ENCODE measurements at regions not wholly inside any gene's neighbourhood (a gene's known extent, or its start where the extent isn't known, plus 50 kb on each side); places are given as distances from the start of the nearest gene placed in this dataset.

DNA sequence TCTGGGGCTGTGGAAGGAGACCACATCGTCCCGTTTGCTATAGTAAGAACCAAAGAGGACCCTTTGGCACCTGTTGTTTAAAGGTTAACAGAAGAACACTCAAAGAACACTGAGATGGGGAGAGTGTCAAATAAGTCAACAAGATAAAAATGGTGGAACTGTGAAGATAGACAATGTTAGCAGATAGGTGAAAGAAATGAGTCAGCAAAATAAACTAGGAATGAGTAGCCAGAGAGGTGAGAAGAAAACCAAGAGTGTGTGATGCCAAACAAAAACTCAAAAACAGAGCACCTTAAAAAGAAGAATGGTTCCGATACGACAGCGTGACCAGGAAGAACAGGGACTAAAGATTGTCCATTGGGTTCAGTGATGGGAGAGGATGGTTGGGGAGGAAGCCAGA, 74.7 kb upstream of the PIWIL1 start:
- DNase-seq: no peak

DNA sequence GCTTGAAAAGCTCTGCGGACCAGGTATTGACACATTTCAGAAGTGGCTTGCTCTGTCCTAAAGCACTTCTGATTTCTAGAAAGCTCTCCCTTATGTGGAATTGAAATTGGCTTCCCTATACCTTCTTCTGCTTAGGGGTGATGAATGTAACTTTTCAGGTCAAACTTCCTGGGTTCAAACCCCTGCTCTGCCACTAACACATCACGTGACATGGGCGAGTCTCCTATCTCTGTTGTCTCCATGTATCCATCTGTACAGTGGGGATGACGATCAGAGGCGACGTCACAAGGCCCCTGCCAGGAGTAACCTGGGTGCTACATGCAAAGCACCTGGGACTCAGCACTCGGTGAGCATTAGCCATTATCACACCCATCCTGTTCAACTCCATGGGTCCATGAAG, 73.7 kb upstream of the PIWIL1 start:
- DNase-seq: no peak

DNA sequence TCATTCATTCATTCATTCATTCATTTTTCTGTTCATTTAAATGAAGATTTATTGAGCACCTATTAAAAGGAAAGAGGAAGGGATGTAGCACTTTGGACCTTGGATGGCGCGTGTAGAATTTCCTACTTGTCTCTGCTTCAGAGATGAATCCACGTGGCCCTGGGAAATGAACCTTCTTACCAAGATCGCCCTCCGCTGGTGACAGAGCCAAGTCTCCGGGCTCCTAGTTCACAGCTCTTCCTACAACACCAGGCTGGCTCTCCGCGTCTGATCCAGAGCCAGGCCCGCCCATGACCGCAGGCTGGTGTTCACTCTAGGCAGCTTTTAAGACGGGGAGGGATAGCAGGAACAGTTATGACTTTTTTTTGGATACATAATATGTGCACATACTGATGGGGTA, 70.9 kb upstream of the PIWIL1 start:
- DNase-seq: no peak

DNA sequence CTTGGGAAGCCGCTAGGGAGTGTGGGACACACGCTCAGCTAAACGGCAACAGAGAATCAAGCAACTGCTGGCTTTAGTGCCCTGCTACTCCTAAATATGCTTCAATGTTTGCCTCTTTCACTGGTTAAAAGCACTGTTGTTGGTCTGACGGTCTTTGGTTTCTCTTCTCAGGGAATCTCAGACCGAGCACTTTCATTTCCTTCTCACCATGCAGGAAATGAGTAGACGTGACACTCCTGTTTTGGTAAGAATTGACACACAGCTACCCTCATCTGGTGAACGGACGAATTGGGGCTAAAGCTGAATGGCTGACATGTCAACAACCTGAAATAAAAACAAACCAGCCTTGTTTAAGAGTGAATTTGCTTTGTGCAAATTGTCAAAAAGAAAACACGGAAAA, 57.5 kb upstream of the PIWIL1 start:
- DNase-seq: no peak

DNA sequence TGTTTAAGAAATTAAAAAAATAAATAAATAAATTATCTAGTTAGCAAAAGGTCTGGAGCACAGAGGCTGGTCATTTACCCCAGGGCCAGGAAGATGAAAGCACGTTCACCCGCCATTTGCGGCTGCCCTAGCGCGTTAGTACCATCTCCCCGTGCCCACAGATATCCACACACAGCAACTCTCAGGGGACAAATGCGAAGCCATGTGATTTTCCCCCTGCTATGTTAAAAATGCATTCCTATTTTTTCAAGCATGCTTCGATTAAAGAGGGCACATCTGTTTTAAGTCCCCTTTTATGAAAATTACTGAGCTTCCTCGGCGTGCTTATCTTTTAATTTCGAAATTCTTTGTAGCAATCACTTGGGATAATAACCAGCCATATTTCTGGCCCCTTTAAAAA, 56.9 kb upstream of the PIWIL1 start:
- no peak for DNase-seq

DNA sequence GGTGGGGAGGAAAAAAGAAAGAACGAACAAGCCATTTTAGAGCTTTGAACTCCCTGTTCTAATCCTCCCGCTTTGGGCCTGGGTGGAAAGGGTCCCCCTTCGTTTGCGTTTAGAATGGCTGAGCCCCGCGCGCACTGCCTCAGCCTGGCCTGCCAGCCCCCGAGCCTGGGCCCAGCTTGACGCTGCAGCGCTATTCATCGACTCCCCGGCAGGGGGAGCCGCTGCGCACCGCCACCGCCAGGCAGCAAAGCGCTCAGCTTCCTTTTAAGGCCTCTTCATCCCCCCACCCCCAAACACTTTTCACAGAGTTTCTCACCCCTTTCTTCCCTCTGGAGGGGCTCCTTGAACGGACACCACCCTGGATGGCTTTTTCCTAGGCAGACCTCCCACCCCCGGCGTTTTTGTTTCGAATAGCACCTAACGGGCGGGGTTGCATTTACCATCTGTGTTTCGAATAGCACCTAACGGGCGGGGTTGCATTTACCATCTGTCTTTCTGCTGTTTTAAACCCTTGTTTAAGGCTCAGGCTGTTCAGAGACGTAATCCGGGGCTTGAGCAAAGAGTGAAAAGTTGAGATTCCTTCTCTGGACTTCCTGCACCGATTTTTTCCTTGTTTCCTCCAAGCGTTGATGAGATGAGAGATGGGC, 56.4 kb upstream of the PIWIL1 start:
- peak; percentile 6 to 9 for DNase-seq

DNA sequence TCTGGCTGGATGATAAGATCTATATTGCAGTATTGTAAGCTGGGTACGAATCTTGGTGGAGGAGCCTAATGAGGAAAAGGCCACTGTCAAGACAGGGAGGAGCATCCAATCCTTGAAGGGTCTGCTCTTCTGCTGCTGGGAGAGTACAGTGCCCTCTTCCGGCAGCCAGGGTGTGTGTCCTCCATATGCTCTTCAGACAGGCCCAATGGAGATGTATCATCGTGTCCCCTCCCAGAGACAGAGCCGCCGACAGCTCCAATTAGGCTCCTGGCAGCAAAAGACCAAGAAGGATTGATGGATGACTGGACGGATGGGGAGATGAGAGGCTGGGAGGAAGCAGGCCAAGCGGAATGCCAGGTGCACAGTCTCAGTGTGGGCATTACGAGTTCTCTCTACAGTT, 51.6 kb upstream of the PIWIL1 start:
- no peak for DNase-seq

DNA sequence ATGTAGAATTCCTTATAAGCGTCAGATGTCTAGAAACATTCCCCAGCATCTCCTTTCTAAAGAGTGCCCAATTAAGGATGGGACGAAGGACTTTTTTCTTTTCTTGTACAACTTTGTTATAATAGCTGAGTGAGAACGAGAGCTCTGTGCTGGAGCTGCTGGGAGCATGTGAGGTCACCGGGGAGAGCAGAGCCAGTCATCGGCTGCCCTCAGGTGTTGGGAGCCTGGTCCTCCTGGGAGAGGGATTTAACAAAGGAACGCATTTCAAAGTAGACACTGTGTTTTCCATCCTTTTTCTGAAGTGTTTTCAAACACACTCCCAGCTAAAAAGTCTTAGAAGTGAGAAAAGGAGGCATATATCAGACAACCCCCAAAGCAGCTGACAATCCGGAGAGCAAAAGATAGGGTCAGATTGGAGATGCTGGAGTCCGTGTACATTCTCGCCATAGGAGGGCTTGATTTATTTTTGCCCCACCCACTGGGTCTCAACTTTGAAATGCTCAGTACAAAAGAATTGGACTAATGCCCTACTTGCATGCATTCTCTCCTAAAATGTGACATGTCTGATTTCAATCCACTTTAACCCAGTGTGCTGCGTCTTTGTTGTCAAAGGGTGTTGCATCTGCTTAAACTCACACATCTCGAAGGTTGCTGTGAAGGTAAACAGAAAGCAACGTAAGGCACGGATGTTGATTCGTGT, 50.8 kb upstream of the PIWIL1 start:
- DNase-seq: no peak
